ENCODE measurements at regions not wholly inside any gene's neighbourhood (a gene's known extent, or its start where the extent isn't known, plus 50 kb on each side); places are given as distances from the start of the nearest gene placed in this dataset.

GRCh38 chr1:43054961-43055360 lies 96.3 kb upstream of the SLC2A1 start:
- no peak overlapping the region for H3K4me3 Mint-ChIP-seq (ENCODE audit: unreplicated experiment)
- no peak for DNase-seq (ENCODE audit: low spot score)
- H3K9me3 Mint-ChIP-seq (ENCODE audit: low read depth), result no peaks in the 10 kb centered on the region
- H3K36me3 Mint-ChIP-seq (ENCODE audit: low read depth), result no peaks in the 10 kb centered on the region
- H3K27me3 Mint-ChIP-seq (ENCODE audit: low read depth), result no peaks in the 10 kb centered on the region
- peaks cover 55% of the 10 kb centered on the region for H3K4me1 Mint-ChIP-seq (ENCODE audit: low read depth)
- TF ChIP-seq CTCF (IDR thresholded peaks at IDR 0.05), result no peak
- H3K27ac Mint-ChIP-seq (ENCODE audit: unreplicated experiment), result no peak overlapping the region

GRCh38 chr1:43052786-43053439 lies 94.2 kb upstream of the SLC2A1 start:
- Mint-ChIP-seq H3K9me3 (ENCODE audit: low read depth) (no peaks in the 10 kb centered on the region), H3K36me3 (ENCODE audit: low read depth) (no peaks in the 10 kb centered on the region), H3K4me1 (ENCODE audit: low read depth) (peaks cover 48% of the 10 kb centered on the region), H3K4me3 (ENCODE audit: unreplicated experiment) (no peak overlapping the region), H3K27ac (ENCODE audit: unreplicated experiment) (no peak overlapping the region), H3K27me3 (ENCODE audit: low read depth) (no peaks in the 10 kb centered on the region)
- TF ChIP-seq CTCF (IDR thresholded peaks at IDR 0.05), result no peak
- no peak for DNase-seq (ENCODE audit: low spot score)

GRCh38 chr1:43052322-43052721 lies 93.7 kb upstream of the SLC2A1 start:
- Mint-ChIP-seq H3K27me3 (ENCODE audit: low read depth) (no peaks in the 10 kb centered on the region), H3K4me3 (ENCODE audit: unreplicated experiment) (no peak overlapping the region), H3K4me1 (ENCODE audit: low read depth) (peaks cover 42% of the 10 kb centered on the region), H3K36me3 (ENCODE audit: low read depth) (no peaks in the 10 kb centered on the region), H3K27ac (ENCODE audit: unreplicated experiment) (no peak overlapping the region), H3K9me3 (ENCODE audit: low read depth) (no peaks in the 10 kb centered on the region)
- no peak for TF ChIP-seq CTCF (IDR thresholded peaks at IDR 0.05)
- DNase-seq (ENCODE audit: low spot score), result no peak

DNA sequence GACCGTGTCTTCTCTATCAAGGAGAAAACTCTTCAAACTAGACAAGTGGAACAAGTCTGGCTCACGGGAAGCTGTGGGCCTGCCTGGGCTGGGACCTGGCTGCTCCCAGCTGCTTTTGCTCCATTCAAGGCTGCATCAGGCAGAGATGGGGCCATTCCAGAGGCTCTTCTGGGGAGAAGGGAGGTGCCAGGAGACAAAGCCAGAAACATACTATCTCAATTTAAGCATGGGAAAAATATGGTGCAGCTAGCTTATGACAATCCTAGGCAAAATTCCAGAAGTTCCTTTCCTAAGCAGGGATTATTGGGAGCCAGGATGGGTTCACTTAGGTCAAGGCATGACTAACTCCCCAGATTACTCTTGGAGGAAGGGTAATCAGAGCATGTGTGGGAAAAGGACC lies 90.8 kb upstream of the SLC2A1 start:
- Mint-ChIP-seq H3K27me3 (ENCODE audit: low read depth) (no peaks in the 10 kb centered on the region), H3K4me1 (ENCODE audit: low read depth) (peaks cover 29% of the 10 kb centered on the region), H3K36me3 (ENCODE audit: low read depth) (no peaks in the 10 kb centered on the region), H3K27ac (ENCODE audit: unreplicated experiment) (no peak overlapping the region), H3K4me3 (ENCODE audit: unreplicated experiment) (no peak overlapping the region), H3K9me3 (ENCODE audit: low read depth) (no peaks in the 10 kb centered on the region)
- no peak for TF ChIP-seq CTCF (IDR thresholded peaks at IDR 0.05)
- no peak for DNase-seq (ENCODE audit: low spot score)

- no peaks in the 10 kb centered on the region for H3K9me3 Mint-ChIP-seq (ENCODE audit: low read depth)
- no peaks in the 10 kb centered on the region for H3K27me3 Mint-ChIP-seq (ENCODE audit: low read depth)
- H3K4me1 Mint-ChIP-seq (ENCODE audit: low read depth), result peaks cover 29% of the 10 kb centered on the region
- H3K4me3 Mint-ChIP-seq (ENCODE audit: unreplicated experiment), result no peak overlapping the region
- TF ChIP-seq CTCF (IDR thresholded peaks at IDR 0.05), result no peak
- no peak overlapping the region for H3K27ac Mint-ChIP-seq (ENCODE audit: unreplicated experiment)
- no peak for DNase-seq (ENCODE audit: low spot score)
- H3K36me3 Mint-ChIP-seq (ENCODE audit: low read depth), result no peaks in the 10 kb centered on the region
These were observed 89.9 kb upstream of the SLC2A1 start for GRCh38 chr1:43048601-43049011.

All from chondrocyte (in vitro differentiated cells).